T-helper 2 cell treated with Interferon-gamma antibody and Interleukin-4, amounts not matched to agents 100 ng/mL and 5 ng/mL, for 36 hours (primary cell): ENCODE measurements at regions not wholly inside any gene's neighbourhood (a gene's known extent, or its start where the extent isn't known, plus 50 kb on each side); places are given as distances from the start of the nearest gene placed in this dataset.
"Not testable (repeated sequence)": the region's sequence is repeated elsewhere in the genome, so short reads cannot be mapped to it uniquely, and the experiment has no call there.

Experiments used
- intact Hi-C: fragments of 100-400 bp; cut with micrococcal nuclease; formaldehyde crosslinking; loops from one replicate; pipeline ENCODE4 v1.15.1; 2023

DNA sequence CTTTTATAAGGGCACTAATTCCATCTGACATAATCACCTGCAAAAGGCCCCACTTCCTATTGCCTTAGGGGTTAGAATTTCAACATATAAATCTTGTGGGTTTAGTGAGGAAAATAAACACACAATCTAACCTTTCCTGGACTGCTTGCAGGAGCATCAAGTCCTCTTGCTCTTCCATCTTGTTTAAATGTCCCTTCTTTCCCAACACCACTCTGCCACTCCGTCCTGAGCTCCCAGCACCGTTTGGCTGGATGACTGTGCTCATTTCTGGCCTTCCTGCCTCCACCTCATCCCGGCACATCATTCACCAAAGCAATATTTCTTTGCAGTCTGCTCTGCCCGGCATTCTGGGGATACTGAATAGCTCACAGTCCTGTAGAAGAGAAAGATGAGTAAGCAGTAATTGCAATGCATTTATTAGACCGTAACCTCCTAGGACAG lies 247.8 kb downstream of the BCL2 start:
- intact Hi-C loops, result no loop called here

DNA sequence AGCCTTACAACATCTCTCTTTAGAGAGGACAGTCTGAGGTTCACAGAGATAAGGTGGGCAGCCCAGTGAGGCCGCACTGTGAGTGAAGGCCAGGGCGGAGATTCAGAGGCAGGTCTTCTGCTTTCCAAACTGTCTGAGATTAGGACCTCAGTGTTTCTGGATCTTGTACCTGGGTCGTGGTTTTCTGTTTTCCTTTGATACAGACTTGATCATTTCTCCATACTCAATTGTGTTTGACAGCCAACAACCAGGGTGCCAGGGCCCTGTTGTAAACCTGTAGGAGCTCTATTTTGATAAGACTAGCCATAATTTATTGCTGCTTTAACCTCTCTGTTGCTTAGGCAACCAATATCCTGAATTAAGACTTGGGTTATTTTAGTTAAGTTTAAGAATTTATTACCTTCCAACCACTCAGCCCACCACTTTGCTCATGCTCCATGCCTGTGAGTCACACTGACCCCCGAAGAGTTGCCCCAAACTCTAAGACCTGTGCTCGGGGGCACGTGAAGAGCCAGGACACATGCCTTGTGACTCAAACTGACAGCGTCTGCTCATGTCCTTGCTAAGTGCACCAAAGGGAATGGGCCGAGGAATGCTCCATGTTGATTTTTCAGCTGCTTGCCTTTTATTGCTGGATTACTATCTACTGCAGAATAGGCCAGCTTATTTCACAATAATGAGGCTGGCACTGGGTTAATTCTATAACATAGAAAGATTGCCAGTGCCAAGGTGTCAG lies 248.6 kb downstream of the BCL2 start:
- intact Hi-C loops, result no loop called here

DNA sequence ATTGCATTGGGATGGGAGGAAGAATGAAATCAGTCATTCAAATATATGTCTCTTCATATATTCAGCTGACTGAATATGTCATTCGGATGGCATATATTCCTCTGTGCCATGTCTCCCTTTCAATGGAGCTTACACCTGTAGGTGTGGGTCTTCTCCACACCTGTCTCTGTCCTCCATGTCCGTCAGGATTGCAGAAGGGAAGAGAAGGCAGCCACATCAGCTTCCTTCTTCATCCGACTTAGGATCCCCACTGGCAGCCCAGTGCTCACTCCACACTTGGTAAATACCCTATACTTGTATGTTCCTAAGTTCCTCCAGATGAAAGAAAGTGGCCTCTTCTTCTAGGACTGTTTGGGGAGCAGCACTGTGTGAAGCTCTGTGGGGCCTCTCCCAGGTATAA lies 250.1 kb downstream of the BCL2 start:
- intact Hi-C loops, result loop anchor here (5.0 kb wide), 1 partner anchor 38 kb away; no protein-coding TSS in a partner anchor

DNA sequence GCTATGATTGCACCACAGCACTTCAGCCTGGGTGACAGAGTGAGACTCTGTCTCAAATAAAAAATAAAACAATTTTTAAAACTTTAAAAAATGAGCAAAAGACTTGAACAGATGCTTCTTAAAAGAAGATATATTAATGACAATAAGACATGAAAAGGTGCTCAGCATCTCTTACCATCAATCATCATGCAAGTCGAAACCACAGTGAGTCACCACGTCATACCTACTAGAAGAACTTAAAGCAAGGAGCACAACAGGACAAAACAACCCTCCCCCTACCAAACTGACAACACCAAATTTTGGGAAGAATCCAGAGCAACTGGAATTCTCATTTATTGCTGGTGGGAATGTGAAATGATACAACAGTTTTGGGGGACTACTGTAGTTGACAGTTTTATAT lies 251.6 kb downstream of the BCL2 start:
- intact Hi-C loops, result loop anchor here (5.0 kb wide), 1 partner anchor 39 kb away; no protein-coding TSS in a partner anchor

DNA sequence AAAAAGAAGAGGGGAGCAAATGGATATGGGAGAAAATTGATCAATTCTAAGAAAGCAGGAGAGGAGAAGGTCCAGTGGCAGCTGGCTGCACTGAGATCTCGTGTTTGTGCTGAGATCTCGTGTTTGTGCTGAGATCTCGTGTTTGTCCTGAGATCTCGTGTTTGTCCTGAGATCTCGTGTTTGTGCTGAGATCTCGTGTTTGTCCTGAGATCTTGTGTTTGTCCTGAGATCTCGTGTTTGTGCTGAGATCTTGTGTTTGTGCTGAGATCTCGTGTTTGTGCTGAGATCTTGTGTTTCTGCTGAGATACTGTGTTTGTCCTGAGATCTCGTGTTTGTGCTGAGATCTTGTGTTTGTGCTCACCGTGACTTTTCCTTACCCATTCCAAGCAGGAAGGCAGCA lies 254.4 kb downstream of the BCL2 start:
- intact Hi-C loops, result loop anchor here (5.0 kb wide), 1 partner anchor 42 kb away; no protein-coding TSS in a partner anchor

DNA sequence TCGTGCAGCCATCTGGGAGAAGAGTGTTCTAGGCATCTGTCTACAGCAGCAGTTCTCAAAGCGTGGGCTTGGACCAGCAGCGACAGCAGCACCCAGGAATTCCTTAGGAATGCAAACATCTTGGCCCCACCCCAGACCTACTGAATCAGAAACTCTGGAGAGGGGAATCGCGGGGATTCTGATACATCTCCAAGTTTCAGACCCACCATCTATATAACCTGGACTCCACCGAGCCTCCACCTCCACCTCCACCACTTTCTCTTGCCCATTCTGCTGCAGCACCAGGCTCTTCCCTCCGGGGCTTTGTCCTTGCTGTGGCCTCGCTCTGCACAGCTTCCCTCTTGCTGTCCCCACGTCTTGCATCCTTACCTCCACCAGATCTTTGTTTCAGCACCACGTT lies 256.4 kb downstream of the BCL2 start:
- intact Hi-C loops, result no loop called here

DNA sequence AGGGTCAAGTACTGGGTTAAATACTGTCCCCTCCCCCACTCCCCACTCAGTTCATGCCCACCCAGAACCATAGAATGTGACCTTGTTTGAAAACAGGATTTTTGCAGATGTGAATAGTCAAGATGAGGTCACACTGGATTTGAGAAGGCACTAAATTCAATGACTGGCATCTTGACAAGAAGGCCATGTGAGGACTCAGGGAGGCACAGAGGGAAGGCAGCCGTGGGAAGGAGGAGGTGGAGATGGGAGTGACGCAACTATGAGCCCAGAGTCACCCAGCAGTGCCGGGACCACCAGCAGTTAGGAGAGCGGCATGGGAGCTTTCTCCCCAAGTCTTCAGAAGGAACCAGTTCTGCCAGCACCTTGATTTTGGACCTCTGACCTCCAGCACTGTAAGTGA lies 257.3 kb downstream of the BCL2 start:
- intact Hi-C loops, result no loop called here

DNA sequence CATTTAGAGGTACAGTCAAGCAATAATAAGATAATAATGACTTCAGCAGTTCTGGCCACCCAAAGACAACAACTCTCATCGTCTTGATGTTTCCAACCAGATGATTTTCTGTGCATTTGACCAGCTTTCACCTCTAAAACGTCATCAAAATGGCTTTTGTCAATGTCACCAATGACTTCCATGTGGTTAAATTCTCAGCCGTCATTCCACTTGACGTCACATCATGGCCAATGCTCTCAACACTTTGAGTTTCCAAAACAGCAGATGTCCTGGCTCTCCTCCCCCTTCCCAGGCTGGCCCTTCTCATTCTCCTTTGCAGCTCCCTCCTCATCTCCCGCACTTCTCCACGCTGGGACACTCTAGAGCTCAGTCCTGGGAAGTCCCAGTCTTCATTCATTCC lies 258.3 kb downstream of the BCL2 start:
- intact Hi-C loops, result no loop called here

DNA sequence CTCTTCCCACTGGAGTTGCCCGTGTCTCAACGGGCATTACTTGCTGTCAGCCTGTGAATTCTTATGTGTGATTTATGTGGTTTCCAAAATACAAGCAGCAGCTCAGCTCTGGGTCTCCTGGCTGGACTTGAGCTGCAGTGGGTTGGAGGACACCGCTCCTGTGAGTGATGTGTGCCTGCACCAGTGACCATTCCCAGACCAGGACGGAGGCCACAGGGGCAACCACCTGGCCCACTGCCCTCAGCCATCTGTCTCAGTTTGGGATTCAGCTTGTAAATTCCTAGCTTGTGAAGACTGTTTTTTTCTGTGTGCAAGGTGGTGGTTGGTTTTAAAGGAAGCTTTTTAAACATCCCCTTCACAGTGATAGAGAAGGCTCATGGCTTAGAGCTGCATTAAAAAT lies 261.0 kb downstream of the BCL2 start:
- intact Hi-C loops, result no loop called here

DNA sequence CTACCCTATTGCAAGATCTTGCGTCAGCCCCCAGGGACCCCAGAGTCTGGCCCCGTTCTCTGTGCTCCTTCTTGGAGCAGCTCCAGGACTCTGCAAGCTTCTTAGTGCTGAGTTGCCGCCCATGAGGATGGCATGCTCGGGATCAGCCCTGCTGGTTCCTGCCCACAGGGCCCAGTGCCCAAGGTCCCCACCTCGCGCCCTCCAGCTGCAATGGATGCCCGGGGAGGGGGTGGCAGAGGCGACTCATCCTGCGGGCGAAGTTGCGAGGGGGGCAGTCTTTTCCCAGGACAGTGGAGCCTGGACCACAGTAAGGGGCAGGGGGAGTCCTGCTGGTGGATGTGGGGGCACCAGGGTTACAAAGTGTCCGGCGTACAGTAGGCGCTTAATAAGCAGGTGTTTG lies 261.9 kb downstream of the BCL2 start:
- intact Hi-C loops, result no loop called here

DNA sequence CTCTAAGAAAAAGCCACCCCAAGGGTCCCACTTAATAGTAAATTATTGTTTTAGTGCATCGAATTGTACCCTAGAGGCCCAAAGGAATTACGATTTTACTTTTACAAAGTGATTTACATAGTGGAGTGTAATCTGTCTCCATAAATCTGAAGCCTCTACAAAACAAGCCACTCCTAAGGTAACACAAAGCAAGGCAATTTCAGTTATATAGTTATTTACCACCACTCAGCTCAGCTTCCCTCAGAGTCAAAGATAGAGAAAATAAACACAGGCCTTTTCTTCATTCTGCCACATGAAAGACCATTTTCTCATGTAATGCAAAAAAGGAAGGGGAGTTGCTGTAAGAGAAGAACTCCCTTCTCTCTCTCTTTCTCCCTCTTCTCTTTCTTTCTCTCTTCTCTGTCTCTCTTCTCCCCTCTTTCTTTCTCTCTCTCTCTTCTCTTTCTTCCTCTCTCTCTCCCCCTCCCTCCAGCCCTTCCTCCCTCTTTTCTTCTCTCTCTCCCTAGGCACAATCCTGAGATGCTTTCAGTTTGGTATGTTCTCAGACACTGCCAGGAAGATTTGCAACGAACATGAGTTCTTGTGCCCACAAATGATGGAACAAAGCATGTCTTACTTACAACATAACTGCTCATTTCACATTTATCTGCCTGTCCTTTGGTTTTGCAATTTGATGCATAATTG lies 264.5 kb downstream of the BCL2 start:
- intact Hi-C loops, result no loop called here

DNA sequence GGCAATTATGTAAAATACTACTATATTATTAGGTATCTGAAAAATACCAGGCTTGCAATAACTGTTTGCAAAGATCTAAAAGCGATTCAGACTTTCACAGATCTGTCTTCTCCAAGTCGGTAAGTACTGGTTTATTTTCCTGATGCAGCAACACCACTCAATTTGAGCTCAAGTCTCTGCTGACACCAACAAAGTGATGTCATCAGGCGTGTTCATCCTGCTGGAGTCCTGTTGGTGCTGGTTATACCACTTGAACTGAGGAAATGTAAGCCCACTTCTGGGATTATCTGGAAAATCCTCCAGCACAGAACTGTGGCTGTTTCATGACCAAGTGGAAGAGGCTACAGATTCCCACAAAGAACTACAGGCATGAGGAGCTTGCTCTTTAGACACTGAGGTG lies 267.6 kb downstream of the BCL2 start:
- intact Hi-C loops, result no loop called here

DNA sequence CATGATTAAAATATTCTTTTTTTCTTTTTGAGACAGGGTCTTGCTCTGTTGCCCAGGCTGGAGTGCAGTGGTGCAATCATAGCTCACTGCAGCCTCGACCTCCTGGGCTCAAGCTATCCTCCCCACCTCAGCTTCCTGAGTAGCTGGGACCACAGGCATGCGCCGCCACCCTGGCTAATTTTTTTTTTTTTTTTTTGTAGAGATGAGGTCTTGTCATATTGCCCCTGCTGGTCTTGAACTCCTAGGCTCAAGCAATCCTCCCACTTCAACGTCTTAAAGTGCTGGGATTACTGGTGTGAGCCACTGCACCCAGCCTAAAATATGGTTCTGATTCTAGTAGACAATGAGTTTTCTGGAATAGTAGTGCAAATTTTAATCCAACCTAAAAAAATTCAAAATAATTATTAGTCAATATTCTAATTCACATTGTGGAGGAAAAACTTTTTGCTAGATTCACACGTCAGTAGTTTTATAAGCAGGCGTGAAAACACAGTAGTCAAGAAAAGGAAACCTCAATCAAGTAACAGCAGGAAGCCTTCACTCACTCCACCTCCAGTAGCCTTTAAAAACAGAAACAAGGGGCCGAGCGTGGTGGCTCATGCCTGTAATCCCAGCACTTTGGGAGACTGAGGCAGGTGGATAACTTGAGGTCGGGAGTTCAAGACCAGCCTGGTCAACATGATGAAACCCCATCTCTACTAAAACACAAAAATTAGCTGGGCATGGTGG lies 268.7 kb downstream of the BCL2 start:
- intact Hi-C loops, result not testable (repeated sequence)

DNA sequence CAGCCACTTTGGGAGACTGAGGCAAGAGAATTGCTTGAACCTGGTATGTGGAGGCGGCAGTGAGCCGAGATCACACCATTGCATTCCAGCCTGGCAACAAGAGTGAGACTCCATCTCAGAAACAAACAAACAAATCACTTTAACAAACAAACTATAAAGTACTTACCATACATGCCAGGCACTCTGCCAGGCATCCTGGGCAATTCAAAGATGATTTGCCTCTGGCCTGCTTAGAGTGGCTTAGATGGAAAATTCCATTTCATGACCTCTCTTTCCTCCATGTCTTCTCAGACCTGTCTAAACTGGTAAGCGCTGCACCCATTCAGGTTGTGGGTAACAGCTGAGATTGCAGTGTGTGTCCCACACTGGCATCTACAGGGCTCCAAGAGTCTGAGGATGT lies 273.2 kb downstream of the BCL2 start:
- intact Hi-C loops, result no loop called here

DNA sequence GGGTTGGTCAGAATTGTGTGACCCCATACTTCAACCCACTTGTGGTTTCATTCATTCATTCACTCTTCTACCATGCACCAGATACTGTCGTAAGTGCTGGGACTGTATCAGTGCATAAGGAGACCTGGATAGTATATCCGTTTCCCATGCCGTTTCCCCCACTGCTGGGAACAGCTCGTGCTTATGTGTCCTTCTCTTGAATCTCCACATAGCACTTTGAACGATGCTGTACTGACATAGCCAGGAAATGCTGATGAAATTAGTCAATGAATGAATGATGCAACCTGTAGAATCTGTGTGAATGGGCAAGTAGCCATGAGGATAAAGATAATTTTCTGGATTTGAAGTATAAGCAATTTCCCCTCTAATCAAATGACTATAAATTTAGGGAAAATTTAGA lies 276.1 kb downstream of the BCL2 start:
- intact Hi-C loops, result no loop called here

DNA sequence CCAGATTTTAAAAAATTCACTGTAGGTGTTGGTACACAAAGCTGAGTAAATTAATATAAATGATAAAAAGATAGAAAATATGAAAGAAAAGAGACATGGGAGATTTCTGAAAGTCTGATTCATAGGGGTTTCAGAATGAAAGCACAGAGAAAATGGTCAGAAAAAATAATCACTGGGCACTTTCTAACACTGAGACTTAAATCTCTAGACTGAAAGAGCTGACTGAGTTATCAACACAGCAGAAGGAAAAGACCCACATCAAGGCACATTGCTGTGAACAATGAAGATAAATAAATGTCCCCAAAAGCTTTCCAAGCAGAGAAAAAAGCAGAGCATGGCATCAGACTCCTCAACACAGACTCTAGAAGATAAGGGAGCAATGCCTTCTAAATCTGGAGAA lies 277.2 kb downstream of the BCL2 start:
- intact Hi-C loops, result no loop called here

DNA sequence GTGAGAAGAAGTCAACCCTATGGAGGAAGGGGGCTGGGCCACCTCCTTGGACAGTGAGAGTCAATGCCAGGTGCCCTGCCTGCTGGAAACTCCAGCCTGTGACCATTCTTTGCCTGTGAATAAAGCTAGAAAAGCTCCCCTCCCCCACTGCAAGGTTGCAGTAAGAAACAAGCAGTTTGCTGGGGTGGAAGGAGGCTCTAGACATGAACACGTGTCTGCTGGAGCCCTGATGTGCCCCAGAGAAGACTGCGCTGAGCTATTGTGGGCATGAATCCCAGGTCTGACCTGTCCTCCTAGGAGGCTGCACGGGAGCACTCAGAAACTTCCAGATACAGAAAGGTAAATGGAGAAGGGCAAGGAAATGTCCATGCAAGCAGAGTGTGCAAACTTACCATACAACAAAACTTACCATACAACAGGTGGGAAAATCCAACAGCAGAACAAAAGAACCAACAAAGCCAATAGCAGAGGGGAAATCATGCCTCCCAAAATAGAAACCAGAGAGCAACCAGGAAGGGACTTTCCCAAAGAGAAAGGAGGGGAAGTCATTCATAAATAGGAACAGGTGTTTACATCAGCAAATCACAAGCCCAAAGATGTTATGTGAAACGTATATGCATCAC lies 278.7 kb downstream of the BCL2 start:
- intact Hi-C loops, result no loop called here

DNA sequence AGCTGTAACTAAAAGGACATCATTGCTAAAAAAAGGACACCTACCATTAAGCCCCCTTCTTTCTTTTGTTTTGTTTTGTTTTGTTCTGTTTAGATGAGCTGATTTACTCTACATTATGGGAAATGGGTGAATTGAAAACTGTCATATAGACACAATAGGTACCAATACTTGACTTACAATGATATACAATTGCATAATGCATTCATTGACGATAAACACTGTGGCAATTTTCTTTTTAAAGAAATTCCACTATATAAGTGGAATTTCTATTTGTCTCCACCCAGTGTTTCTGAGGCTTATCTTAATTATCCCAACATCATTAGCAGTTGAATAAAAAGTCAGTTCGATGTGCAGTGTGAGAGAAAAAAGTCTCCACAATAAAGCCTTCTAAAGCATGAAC lies 282.1 kb downstream of the BCL2 start:
- intact Hi-C loops, result no loop called here

DNA sequence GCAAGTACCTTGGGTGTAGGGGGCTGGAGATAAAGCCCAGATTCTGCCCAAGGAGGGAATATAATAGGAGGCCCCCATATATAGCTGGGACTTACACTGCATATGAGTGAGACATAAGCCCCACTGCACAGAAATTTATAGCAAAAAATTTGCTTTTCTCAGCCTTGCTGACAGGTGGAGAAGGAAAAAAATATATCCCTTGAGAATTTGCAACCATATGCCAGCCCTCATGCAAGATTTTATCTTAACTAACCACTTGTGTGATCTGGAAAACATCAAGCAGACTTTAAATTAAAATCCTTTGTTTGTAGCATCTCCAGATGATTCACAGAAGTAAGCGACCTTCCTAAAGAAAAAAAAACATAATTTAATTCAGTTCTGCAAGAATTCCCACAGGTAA lies 288.2 kb downstream of the BCL2 start:
- intact Hi-C loops, result no loop called here
